Progenitor cell of endocrine pancreas (in vitro differentiated cells): ENCODE measurements at regions not wholly inside any gene's neighbourhood (a gene's known extent, or its start where the extent isn't known, plus 50 kb on each side); places are given as distances from the start of the nearest gene placed in this dataset.

Source experiments
- DNase-seq: peaks from one replicate; pipeline ENCODE4 v3.0.0; 2021; ENCODE audit warnings: low spot score; ENCODE audit not compliant: unreplicated experiment
- H3K27ac Mint-ChIP-seq: 2 replicates; pipeline ENCODE4 v1.8.0; 2021; ENCODE audit warnings: mild to moderate bottlenecking, moderate library complexity, mixed read lengths
- H3K27me3 Mint-ChIP-seq: 2 replicates; pipeline ENCODE4 v1.8.0; 2021; ENCODE audit warnings: mixed read lengths
- H3K36me3 Mint-ChIP-seq: 2 replicates; pipeline ENCODE4 v1.8.0; 2022; ENCODE audit warnings: mixed read lengths; ENCODE audit not compliant: insufficient read depth
- H3K4me1 Mint-ChIP-seq: 2 replicates; pipeline ENCODE4 v1.8.0; 2021; ENCODE audit warnings: low read depth, mixed read lengths
- H3K4me3 Mint-ChIP-seq: 2 replicates; pipeline ENCODE4 v1.8.0; 2021; ENCODE audit warnings: low read depth, mild to moderate bottlenecking, moderate library complexity, mixed read lengths
- H3K9me3 Mint-ChIP-seq: 2 replicates; pipeline ENCODE4 v1.8.0; 2021; ENCODE audit warnings: low read depth, mixed read lengths
- TF ChIP-seq, protein P1 (sequence below): fragments of 200-600 bp; sonication (generic); IDR thresholded peaks from one replicate; pipeline ENCODE4 v1.5.0; 2021; ENCODE audit warnings: antibody characterized with exemption, mild to moderate bottlenecking; ENCODE audit not compliant: unreplicated experiment

DNA sequence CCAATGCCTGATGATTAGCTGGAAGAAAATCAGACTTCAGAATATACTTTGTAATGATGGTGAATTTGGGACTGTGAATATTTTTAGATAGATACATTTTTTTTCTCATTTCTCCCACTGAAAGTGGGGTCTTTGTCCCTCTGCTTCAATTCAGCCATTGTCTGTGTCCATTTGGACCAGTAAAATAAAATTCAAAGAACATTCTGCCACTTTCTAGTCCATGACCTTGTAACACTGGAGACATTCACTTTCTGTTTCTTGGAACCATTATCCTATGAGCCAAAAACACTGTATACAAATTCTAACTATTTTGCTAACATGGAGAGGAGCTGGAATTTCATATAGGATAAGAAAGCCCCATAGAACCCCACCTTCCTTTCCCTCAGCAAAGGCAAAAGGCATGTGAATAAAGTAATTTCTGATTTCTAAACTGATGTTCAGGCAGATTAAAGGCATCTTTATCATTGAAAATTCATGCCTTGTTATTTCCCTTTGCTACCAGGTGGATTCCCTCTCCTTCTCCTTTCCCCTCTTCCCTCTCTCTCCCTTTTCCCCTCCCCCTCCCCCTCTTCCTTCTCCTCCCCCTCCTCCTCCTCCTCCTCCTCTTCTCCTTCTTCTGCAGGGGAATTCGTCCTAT is 2010.4 kb upstream of the LRRTM1 start:
- H3K27ac Mint-ChIP-seq, result no peak overlapping the region
- no peaks in the 10 kb centered on the region for H3K4me1 Mint-ChIP-seq
- TF ChIP-seq, protein P1, sequence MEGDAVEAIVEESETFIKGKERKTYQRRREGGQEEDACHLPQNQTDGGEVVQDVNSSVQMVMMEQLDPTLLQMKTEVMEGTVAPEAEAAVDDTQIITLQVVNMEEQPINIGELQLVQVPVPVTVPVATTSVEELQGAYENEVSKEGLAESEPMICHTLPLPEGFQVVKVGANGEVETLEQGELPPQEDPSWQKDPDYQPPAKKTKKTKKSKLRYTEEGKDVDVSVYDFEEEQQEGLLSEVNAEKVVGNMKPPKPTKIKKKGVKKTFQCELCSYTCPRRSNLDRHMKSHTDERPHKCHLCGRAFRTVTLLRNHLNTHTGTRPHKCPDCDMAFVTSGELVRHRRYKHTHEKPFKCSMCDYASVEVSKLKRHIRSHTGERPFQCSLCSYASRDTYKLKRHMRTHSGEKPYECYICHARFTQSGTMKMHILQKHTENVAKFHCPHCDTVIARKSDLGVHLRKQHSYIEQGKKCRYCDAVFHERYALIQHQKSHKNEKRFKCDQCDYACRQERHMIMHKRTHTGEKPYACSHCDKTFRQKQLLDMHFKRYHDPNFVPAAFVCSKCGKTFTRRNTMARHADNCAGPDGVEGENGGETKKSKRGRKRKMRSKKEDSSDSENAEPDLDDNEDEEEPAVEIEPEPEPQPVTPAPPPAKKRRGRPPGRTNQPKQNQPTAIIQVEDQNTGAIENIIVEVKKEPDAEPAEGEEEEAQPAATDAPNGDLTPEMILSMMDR, result no peak
- no peak overlapping the region for H3K4me3 Mint-ChIP-seq
- no peak for DNase-seq
- H3K9me3 Mint-ChIP-seq, result no peaks in the 10 kb centered on the region
- H3K27me3 Mint-ChIP-seq, result no peaks in the 10 kb centered on the region
- no peaks in the 10 kb centered on the region for H3K36me3 Mint-ChIP-seq

DNA sequence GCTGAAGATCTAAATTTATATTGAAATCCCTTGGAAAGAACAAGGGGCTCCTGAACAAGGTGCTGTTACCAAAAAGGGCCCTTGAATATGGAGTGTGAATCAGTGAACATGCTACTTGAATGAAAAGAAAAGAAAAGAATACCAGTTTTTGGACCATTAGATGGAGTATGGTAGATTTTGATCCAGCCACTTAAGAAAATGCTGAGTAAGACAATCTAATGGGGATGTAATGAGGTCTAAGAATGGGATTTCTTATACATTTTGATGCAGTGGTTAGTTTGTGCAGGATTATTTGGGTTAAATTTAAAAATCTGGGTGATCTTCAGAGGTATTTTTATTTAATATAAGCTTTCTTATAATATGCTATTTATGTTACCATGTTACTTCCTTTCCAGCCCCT is 2003.0 kb upstream of the LRRTM1 start:
- DNase-seq, result no peak
- TF ChIP-seq, protein P1, result no peak
- Mint-ChIP-seq H3K36me3 (no peaks in the 10 kb centered on the region), H3K27ac (no peak overlapping the region), H3K9me3 (no peaks in the 10 kb centered on the region), H3K4me3 (no peak overlapping the region), H3K27me3 (no peaks in the 10 kb centered on the region), H3K4me1 (no peaks in the 10 kb centered on the region)

DNA sequence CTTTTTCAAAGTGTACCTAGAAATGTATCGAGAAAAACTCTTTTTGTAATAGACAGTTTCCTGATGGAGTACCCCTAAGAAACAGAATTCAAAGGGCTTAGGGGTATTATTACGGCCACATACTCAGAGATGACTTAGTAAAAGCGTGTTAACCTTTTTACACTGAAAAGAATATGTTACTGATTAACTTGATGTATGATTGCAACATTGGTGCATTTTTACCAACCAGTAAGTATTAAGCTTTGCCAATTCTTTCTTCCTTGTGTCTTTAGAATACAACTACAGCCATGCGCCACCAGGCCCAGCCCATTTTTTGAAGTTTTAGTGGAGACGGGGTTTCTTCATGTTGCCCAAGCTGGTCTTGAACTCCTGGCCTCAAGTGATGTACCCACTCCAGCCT is 1997.0 kb upstream of the LRRTM1 start:
- H3K9me3 Mint-ChIP-seq, result peaks cover 3% of the 10 kb centered on the region
- no peak for DNase-seq
- TF ChIP-seq, protein P1, result no peak
- no peaks in the 10 kb centered on the region for H3K36me3 Mint-ChIP-seq
- H3K4me3 Mint-ChIP-seq, result no peak overlapping the region
- no peak overlapping the region for H3K27ac Mint-ChIP-seq
- no peaks in the 10 kb centered on the region for H3K27me3 Mint-ChIP-seq
- H3K4me1 Mint-ChIP-seq, result no peaks in the 10 kb centered on the region

DNA sequence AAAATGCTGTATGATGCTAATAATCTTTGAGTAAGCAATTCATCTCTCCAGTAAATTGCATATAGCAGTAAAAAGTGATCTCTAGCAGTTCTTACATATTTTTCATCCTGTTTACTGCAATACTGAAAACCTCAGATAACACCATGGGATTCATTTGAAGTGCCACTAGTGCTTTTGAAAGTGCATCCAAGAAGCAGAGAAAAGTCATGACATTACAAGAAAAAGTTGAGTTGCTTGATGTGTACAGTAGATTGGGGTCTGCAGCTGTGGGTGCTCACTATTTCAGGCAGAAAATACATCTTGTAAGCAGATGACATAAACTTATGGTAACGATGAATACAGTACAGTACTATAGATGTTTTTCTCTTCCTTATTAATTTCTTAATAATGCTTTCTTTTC is 1984.9 kb upstream of the LRRTM1 start:
- no peak for DNase-seq
- TF ChIP-seq, protein P1, result no peak
- H3K27ac Mint-ChIP-seq, result no peak overlapping the region
- H3K36me3 Mint-ChIP-seq, result no peaks in the 10 kb centered on the region
- H3K4me1 Mint-ChIP-seq, result no peaks in the 10 kb centered on the region
- no peak overlapping the region for H3K4me3 Mint-ChIP-seq
- H3K9me3 Mint-ChIP-seq, result peaks cover 7% of the 10 kb centered on the region
- no peaks in the 10 kb centered on the region for H3K27me3 Mint-ChIP-seq

DNA sequence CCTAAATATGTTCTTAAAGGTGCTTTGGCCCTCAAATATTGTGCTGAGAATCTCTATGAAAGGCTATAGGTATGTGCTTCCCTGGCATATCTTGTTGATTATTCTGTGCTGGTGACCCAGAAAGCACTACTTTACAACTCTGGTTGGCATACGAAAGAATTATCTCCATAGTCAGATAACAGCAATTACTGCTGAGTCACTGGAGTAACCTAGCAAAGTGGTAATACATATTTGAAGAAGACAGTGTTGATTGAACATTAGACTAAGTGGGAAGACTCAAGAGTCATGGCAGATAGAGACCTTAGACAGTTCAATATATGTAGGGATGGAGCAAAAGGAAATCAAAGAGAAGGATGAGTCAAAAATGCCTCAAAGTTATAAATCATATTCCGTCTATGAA is 1978.5 kb upstream of the LRRTM1 start:
- no peaks in the 10 kb centered on the region for H3K27me3 Mint-ChIP-seq
- H3K4me1 Mint-ChIP-seq, result peaks cover 3% of the 10 kb centered on the region
- no peak overlapping the region for H3K4me3 Mint-ChIP-seq
- H3K9me3 Mint-ChIP-seq, result peaks cover under 1% of the 10 kb centered on the region
- H3K36me3 Mint-ChIP-seq, result no peaks in the 10 kb centered on the region
- no peak overlapping the region for H3K27ac Mint-ChIP-seq
- DNase-seq, result no peak
- TF ChIP-seq, protein P1, result no peak
